GM23338 (cell line): ENCODE measurements at regions not wholly inside any gene's neighbourhood (a gene's known extent, or its start where the extent isn't known, plus 50 kb on each side); places are given as distances from the start of the nearest gene placed in this dataset.

Source experiments
- ATAC-seq: fragments of 200-7000 bp; cut with Tn5 transposase; 3 replicates; pipeline ENCODE4 v1.9.1; 2020
- DNase-seq: peaks from one replicate; pipeline ENCODE4 v3.0.0-alpha.2; 2015; ENCODE audit warnings: low spot score
- H2AFZ ChIP-seq: fragments of 200-600 bp; sonication (generic); 2 replicates; pipeline ENCODE4 v1.8.0; 2016; ENCODE audit warnings: antibody characterized with exemption, mild to moderate bottlenecking, moderate library complexity
- H3F3A ChIP-seq: fragments of 200-600 bp; sonication (generic); replicated peaks from 2 replicates; pipeline ENCODE4 v1.8.0; 2017; ENCODE audit warnings: antibody characterized with exemption, mixed run types, low read depth
- H3K27ac ChIP-seq: fragments of 200-600 bp; sonication (generic); 2 replicates; pipeline ENCODE4 v1.6.1; 2016; ENCODE audit warnings: low read depth
- H3K27me3 ChIP-seq: fragments of 200-600 bp; sonication (generic); 2 replicates; pipeline ENCODE4 v1.8.0; 2016; ENCODE audit warnings: mild to moderate bottlenecking, mixed run types, moderate library complexity; ENCODE audit not compliant: insufficient read depth
- H3K36me3 ChIP-seq: fragments of 200-600 bp; sonication (generic); 2 replicates; pipeline ENCODE4 v1.8.0; 2016; ENCODE audit warnings: mild to moderate bottlenecking; ENCODE audit not compliant: insufficient read depth
- H3K4me1 ChIP-seq: fragments of 200-600 bp; sonication (generic); 2 replicates; pipeline ENCODE4 v1.8.0; 2016; ENCODE audit warnings: mild to moderate bottlenecking, moderate library complexity; ENCODE audit not compliant: insufficient read depth
- H3K4me2 ChIP-seq: fragments of 200-600 bp; sonication (generic); 2 replicates; pipeline ENCODE4 v1.7.1; 2017; ENCODE audit warnings: mixed run types
- H3K4me3 ChIP-seq: fragments of 200-600 bp; sonication (generic); 2 replicates; pipeline ENCODE4 v1.6.1; 2016; ENCODE audit warnings: mixed run types
- H3K79me2 ChIP-seq: fragments of 200-600 bp; sonication (generic); replicated peaks from 2 replicates; pipeline ENCODE4 v1.8.0; 2017; ENCODE audit warnings: mild to moderate bottlenecking; ENCODE audit not compliant: insufficient read depth
- H3K9me2 ChIP-seq: fragments of 200-600 bp; sonication (generic); 2 replicates; pipeline ENCODE4 v1.8.0; 2017; ENCODE audit not compliant: insufficient read depth
- H4K20me1 ChIP-seq: fragments of 200-600 bp; sonication (generic); replicated peaks from 2 replicates; pipeline ENCODE4 v1.8.0; 2017; ENCODE audit warnings: mild to moderate bottlenecking; ENCODE audit not compliant: insufficient read depth
- H3K27ac Mint-ChIP-seq: 2 replicates; pipeline ENCODE4 v1.8.0; 2020; ENCODE audit warnings: inconsistent platforms, mild to moderate bottlenecking, moderate library complexity, mixed read lengths
- H3K27me3 Mint-ChIP-seq: 3 replicates; pipeline ENCODE4 v1.8.0; 2022; ENCODE audit warnings: low read depth, mild to moderate bottlenecking, moderate library complexity, mixed read lengths, inconsistent platforms; ENCODE audit not compliant: insufficient read depth, poor library complexity
- H3K36me3 Mint-ChIP-seq: 3 replicates; pipeline ENCODE4 v1.8.0; 2021; ENCODE audit warnings: low read depth, mild to moderate bottlenecking, inconsistent platforms, moderate library complexity, mixed read lengths
- H3K4me1 Mint-ChIP-seq: 3 replicates; pipeline ENCODE4 v1.8.0; 2020; ENCODE audit warnings: mild to moderate bottlenecking, inconsistent platforms, mixed read lengths
- H3K4me3 Mint-ChIP-seq: 3 replicates; pipeline ENCODE4 v1.8.0; 2021; ENCODE audit warnings: moderate library complexity, mild to moderate bottlenecking, inconsistent platforms, mixed read lengths
- H3K9me3 Mint-ChIP-seq: 3 replicates; pipeline ENCODE4 v1.8.0; 2020; ENCODE audit warnings: moderate library complexity, mild to moderate bottlenecking, inconsistent platforms, mixed read lengths
- CREB1 ChIP-seq: fragments of 250-450 bp; sonication (Bioruptor Pico); IDR thresholded peaks from 2 replicates; pipeline ENCODE4 v1.5.0; 2020; ENCODE audit warnings: low read depth, mild to moderate bottlenecking, moderate library complexity
- EZH2phosphoT487 ChIP-seq: fragments of 200-600 bp; sonication (generic); IDR thresholded peaks from one replicate; pipeline ENCODE4 v1.8.1; 2018; ENCODE audit warnings: antibody characterized with exemption; ENCODE audit not compliant: unreplicated experiment
- JUNB ChIP-seq: IDR thresholded peaks from one replicate; pipeline ENCODE4 v1.6.1; 2016; ENCODE audit warnings: antibody characterized with exemption; ENCODE audit not compliant: unreplicated experiment
- NANOG ChIP-seq: IDR thresholded peaks from 2 replicates; pipeline ENCODE4 v1.6.1; 2016; ENCODE audit warnings: antibody characterized with exemption, borderline replicate concordance
- STAT1 ChIP-seq: IDR thresholded peaks from one replicate; pipeline ENCODE4 v1.6.1; 2016; ENCODE audit warnings: antibody characterized with exemption; ENCODE audit not compliant: unreplicated experiment
- ZNF114 ChIP-seq: fragments of 250-450 bp; sonication (Bioruptor Pico); IDR thresholded peaks from 2 replicates; pipeline ENCODE4 v1.5.0; 2020; ENCODE audit warnings: mild to moderate bottlenecking, moderate library complexity
- TF ChIP-seq, protein P1 (sequence below): IDR thresholded peaks from one replicate; pipeline ENCODE4 v1.6.1; 2018; ENCODE audit warnings: antibody characterized with exemption; ENCODE audit not compliant: unreplicated experiment

DNA sequence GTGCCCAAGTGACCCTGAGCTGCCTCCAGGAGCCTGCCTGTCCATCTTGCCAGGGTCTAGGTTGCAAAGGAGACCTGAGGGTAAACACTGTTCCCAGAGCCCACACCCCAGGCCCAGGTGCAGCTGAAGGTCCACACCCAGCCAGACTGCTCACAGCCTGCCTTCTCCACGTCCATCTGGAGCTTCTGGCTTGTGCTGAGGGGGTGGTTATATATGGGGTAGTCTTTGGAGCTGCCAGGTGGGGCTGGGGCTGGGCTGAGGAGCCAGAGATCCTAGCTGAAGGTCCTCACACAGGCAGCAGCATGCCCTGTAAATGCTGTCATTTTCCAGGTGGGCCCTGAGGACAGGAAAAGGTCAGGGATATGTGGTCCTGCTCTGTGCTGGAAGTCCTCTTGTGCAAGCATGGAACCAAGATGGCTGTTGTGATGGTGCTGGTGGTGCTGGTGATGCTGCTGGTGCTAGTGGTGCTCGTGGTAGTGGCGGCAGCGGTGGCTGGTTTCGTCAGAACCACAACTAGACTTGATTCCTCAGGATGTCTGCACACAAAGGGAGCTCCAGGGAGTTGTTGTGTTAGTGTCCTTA, 182.7 kb downstream of the MATN1 start (continued):
- TF ChIP-seq JUNB (no peak), ZNF114 (CRISPR knock-in tag) (no peak)
- TF ChIP-seq, protein P1, sequence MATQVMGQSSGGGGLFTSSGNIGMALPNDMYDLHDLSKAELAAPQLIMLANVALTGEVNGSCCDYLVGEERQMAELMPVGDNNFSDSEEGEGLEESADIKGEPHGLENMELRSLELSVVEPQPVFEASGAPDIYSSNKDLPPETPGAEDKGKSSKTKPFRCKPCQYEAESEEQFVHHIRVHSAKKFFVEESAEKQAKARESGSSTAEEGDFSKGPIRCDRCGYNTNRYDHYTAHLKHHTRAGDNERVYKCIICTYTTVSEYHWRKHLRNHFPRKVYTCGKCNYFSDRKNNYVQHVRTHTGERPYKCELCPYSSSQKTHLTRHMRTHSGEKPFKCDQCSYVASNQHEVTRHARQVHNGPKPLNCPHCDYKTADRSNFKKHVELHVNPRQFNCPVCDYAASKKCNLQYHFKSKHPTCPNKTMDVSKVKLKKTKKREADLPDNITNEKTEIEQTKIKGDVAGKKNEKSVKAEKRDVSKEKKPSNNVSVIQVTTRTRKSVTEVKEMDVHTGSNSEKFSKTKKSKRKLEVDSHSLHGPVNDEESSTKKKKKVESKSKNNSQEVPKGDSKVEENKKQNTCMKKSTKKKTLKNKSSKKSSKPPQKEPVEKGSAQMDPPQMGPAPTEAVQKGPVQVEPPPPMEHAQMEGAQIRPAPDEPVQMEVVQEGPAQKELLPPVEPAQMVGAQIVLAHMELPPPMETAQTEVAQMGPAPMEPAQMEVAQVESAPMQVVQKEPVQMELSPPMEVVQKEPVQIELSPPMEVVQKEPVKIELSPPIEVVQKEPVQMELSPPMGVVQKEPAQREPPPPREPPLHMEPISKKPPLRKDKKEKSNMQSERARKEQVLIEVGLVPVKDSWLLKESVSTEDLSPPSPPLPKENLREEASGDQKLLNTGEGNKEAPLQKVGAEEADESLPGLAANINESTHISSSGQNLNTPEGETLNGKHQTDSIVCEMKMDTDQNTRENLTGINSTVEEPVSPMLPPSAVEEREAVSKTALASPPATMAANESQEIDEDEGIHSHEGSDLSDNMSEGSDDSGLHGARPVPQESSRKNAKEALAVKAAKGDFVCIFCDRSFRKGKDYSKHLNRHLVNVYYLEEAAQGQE = no peak

DNA sequence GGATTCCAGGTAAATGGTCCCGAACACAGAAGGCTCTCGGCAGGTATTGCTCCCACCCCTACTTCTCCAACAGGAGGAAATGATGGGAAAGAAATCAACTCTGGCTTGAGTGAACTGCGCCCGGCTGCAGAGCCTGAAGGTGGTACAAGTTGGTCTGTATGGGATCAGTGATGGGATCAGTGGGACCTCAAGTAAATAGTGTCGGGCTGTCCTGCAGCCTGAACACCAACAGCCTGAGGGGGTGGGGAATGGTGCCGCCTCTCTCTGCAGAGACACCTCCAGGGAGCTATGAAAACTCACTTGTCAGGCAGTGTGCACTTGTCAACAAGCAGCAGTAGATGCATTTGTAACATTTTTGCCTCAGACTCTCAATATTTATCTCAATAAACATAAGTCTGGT, 183.5 kb downstream of the MATN1 start:
- no peak overlapping the region for H2AFZ ChIP-seq
- Mint-ChIP-seq H3K27me3 (peaks cover 5% of the 10 kb centered on the region), H3K4me1 (0 out of 3 replicates have a peak, but pooled peaks cover 4% of the 10 kb centered on the region), H3K9me3 (peaks cover 13% of the 10 kb centered on the region), H3K4me3 (no peak overlapping the region), H3K27ac (no peak overlapping the region), H3K36me3 (peaks cover 4% of the 10 kb centered on the region; the same call in 2 of the 3 replicates)
- no peak overlapping the region for H3K4me2 ChIP-seq
- no peaks in the 10 kb centered on the region for H3F3A ChIP-seq
- no peak overlapping the region for H3K4me3 ChIP-seq
- no peaks in the 10 kb centered on the region for H3K27me3 ChIP-seq
- no peaks in the 10 kb centered on the region for H3K4me1 ChIP-seq
- H3K36me3 ChIP-seq = no peaks in the 10 kb centered on the region
- TF ChIP-seq EZH2phosphoT487 (no peak), STAT1 (no peak), CREB1 (no peak), NANOG (no peak)
- TF ChIP-seq, protein P1 = no peak
- H3K27ac ChIP-seq = no peak overlapping the region
- no peak for DNase-seq
- H3K79me2 ChIP-seq = no peaks in the 10 kb centered on the region
- ATAC-seq = no peak
- H3K9me2 ChIP-seq = 0 out of 2 replicates have a peak, but pooled peaks cover 3% of the 10 kb centered on the region
- no peaks in the 10 kb centered on the region for H4K20me1 ChIP-seq
